Endothelial cell of umbilical vein (primary cell): ENCODE measurements at regions not wholly inside any gene's neighbourhood (a gene's known extent, or its start where the extent isn't known, plus 50 kb on each side); places are given as distances from the start of the nearest gene placed in this dataset.

Experiments
- BruUV-seq: library from RNA; stranded (reverse); fragments of 400-500 nt; replicated peaks from 2 replicates; lab custom pipeline; 2021; lab: Mats Ljungman, UMichigan
- CTCF ChIA-PET: fragments of 300-600, 350-600 bp; sonication (Branson Sonifier 250); formaldehyde crosslinking; loops from one replicate; lab custom pipeline; 2021; ENCODE audit warnings: antibody characterized with exemption, inconsistent platforms; lab: Charles Lee
- POLR2A ChIA-PET: fragments of 300-600, 350-600 bp; sonication (Branson Sonifier 250); formaldehyde crosslinking; loops from one replicate; lab custom pipeline; 2021; ENCODE audit warnings: antibody characterized with exemption, inconsistent platforms; lab: Charles Lee
- DNase-seq: peaks from one replicate; pipeline ENCODE4 v3.0.0-alpha.2; 2011; ENCODE audit warnings: low read depth, low spot score
- FAIRE-seq: peaks from 2 replicates; lab custom pipeline; 2011; peaks lifted over from hg19 to GRCh38; lab: Jason Lieb, UNC
- H2AFZ ChIP-seq: 2 replicates; pipeline ENCODE4 v1.6.0; 2012; ENCODE audit warnings: low read depth, low read length, control low read depth, inconsistent platforms
- H3K27ac ChIP-seq: 2 replicates; pipeline ENCODE4 v1.5.1; 2011; ENCODE audit warnings: low read depth, mild to moderate bottlenecking, control low read depth, low read length, moderate library complexity; ENCODE audit not compliant: insufficient read depth
- H3K27me3 ChIP-seq, 2 experiments: 2 replicates each; pipeline versions ENCODE4 v1.6.0 to v1.6.1; 2011; ENCODE audit warnings: low read length in 2 of 2, mixed read lengths in 1 of 2; ENCODE audit not compliant: control insufficient read depth in 2 of 2, insufficient read depth in 2 of 2
- H3K36me3 ChIP-seq, 2 experiments: 2 replicates in 1 of 2; 3 replicates in 1 of 2; pipeline ENCODE4 v1.5.1; 2011; ENCODE audit warnings: low read length in 2 of 2, mild to moderate bottlenecking in 1 of 2, moderate library complexity in 1 of 2; ENCODE audit not compliant: control insufficient read depth in 2 of 2, insufficient read depth in 2 of 2; ENCODE audit errors: extremely low read depth in 1 of 2
- H3K4me1 ChIP-seq: 3 replicates; pipeline ENCODE4 v1.5.1; 2011; ENCODE audit warnings: mild to moderate bottlenecking, low read length; ENCODE audit not compliant: control insufficient read depth, insufficient read depth; ENCODE audit errors: extremely low read depth
- H3K4me2 ChIP-seq: 2 replicates; pipeline ENCODE4 v1.6.1; 2011; ENCODE audit warnings: low read length, control low read depth, mixed read lengths; ENCODE audit not compliant: insufficient read depth
- H3K4me3 ChIP-seq, 3 experiments: fragments of 200-600 bp in 1 of 3; sonication (generic), shearing (Covaris generic) in 1 of 3; replicated peaks in 1 of 3; 2 replicates each; pipeline ENCODE4 v1.5.1; 2011 to 2016; ENCODE audit warnings: control low read depth in 3 of 3, low read length in 3 of 3, mild to moderate bottlenecking in 2 of 3, inconsistent platforms in 1 of 3, low read depth in 1 of 3, moderate library complexity in 1 of 3; ENCODE audit not compliant: insufficient read depth in 1 of 3
- H3K79me2 ChIP-seq: 2 replicates; pipeline ENCODE4 v1.6.0; 2012; ENCODE audit warnings: low read length, inconsistent platforms; ENCODE audit not compliant: control insufficient read depth, insufficient read depth
- H3K9ac ChIP-seq: replicated peaks from 2 replicates; pipeline ENCODE3; 2011; ENCODE audit warnings: low read length, control low read depth; ENCODE audit not compliant: insufficient read depth; ENCODE audit errors: extremely low read depth
- H3K9me1 ChIP-seq: replicated peaks from 3 replicates; pipeline ENCODE4 v1.6.0; 2011; ENCODE audit warnings: mild to moderate bottlenecking, low read length; ENCODE audit not compliant: control insufficient read depth, insufficient read depth; ENCODE audit errors: extremely low read depth
- H3K9me3 ChIP-seq: replicated peaks from 2 replicates; pipeline ENCODE4 v1.5.1; 2012; ENCODE audit warnings: low read length, inconsistent platforms; ENCODE audit not compliant: control insufficient read depth, insufficient read depth
- H4K20me1 ChIP-seq: replicated peaks from 2 replicates; pipeline ENCODE3; 2011; ENCODE audit warnings: mild to moderate bottlenecking, low read length; ENCODE audit not compliant: control insufficient read depth, insufficient read depth; ENCODE audit errors: extremely low read depth
- CTCF ChIP-seq, 2 donors: IDR thresholded peaks; 1 replicate in 1 of 2; 2 replicates in 1 of 2; pipeline ENCODE4 v1.5.1; 2011; ENCODE audit warnings: low read length in 2 of 2, mild to moderate bottlenecking in 2 of 2, moderate library complexity in 2 of 2, control low read depth in 1 of 2, inconsistent platforms in 1 of 2, low read depth in 1 of 2; ENCODE audit not compliant: insufficient read depth in 1 of 2; ENCODE audit errors: extremely low read depth in 1 of 2
- EZH2 ChIP-seq: IDR thresholded peaks from 2 replicates; pipeline ENCODE4 v1.6.1; 2012; ENCODE audit warnings: borderline replicate concordance, low read depth, mild to moderate bottlenecking, moderate library complexity, low read length, inconsistent platforms; ENCODE audit not compliant: severe bottlenecking
- FOS ChIP-seq: IDR thresholded peaks from 2 replicates; pipeline ENCODE4 v1.6.1; 2011; ENCODE audit warnings: mild to moderate bottlenecking, low read length, moderate library complexity, borderline replicate concordance; ENCODE audit not compliant: insufficient read depth
- GATA2 ChIP-seq: IDR thresholded peaks from 2 replicates; pipeline ENCODE4 v1.7.0; 2011; ENCODE audit warnings: low read depth, mild to moderate bottlenecking, moderate library complexity, mixed read lengths, low read length; ENCODE audit not compliant: insufficient read length, insufficient read depth
- JUN ChIP-seq: IDR thresholded peaks from 2 replicates; pipeline ENCODE4 v1.6.1; 2011; ENCODE audit warnings: borderline replicate concordance, low read depth; ENCODE audit not compliant: insufficient read length, insufficient read depth
- MAX ChIP-seq: IDR thresholded peaks from 2 replicates; pipeline ENCODE4 v1.6.1; 2011; ENCODE audit not compliant: insufficient read depth, insufficient read length
- MYC ChIP-seq: IDR thresholded peaks from one replicate; pipeline ENCODE4 v1.6.1; 2011; ENCODE audit warnings: mild to moderate bottlenecking, low read depth, low read length
- POLR2A ChIP-seq: IDR thresholded peaks from 2 replicates; pipeline ENCODE4 v1.6.1; 2012; ENCODE audit warnings: low read depth, mild to moderate bottlenecking, control low read depth, low read length
- POLR2AphosphoS5 ChIP-seq: IDR thresholded peaks from 2 replicates; pipeline ENCODE4 v1.6.1; 2012; ENCODE audit warnings: low read depth, mild to moderate bottlenecking, control low read depth, low read length, moderate library complexity; ENCODE audit not compliant: insufficient read depth
- dilution Hi-C: fragments of 300-500 bp; cut with MboI; formaldehyde crosslinking; loops from one replicate; pipeline ENCODE4 v1.15.0; 2019; ENCODE audit warnings: low sequenced_read_pairs; ENCODE audit not compliant: extremely low pct_ligation_motif_present
- intact Hi-C: fragments of 100-400 bp; cut with micrococcal nuclease; formaldehyde crosslinking; loops from one replicate; pipeline ENCODE4 v1.10.0; 2022

- no peaks in the 10 kb centered on the region for H4K20me1 ChIP-seq
- POLR2A ChIA-PET = no interaction called here
These were observed 250.2 kb upstream of the SLITRK1 start for GRCh38 chr13:84132491-84132890.

More at GRCh38 chr13:84132491-84132890, 250.2 kb upstream of the SLITRK1 start:
- no peak overlapping the region for H3K9ac ChIP-seq
- no TSS peak for BruUV-seq
- peaks cover 5% of the 10 kb centered on the region for H3K9me3 ChIP-seq
- no peak overlapping the region for H3K4me2 ChIP-seq
- dilution Hi-C loops (no loop called here), intact Hi-C loops (no loop called here)
- CTCF ChIA-PET = no interaction called here
- H3K79me2 ChIP-seq = no peaks in the 10 kb centered on the region
- H3K4me3 ChIP-seq = no peak overlapping the region
- no peaks in the 10 kb centered on the region for H3K27me3 ChIP-seq
- H3K4me1 ChIP-seq = no peaks in the 10 kb centered on the region
- no peaks in the 10 kb centered on the region for H3K9me1 ChIP-seq
- H3K36me3 ChIP-seq = no peaks in the 10 kb centered on the region
- TF ChIP-seq MYC = no peak
- TF ChIP-seq FOS = no peak
- TF ChIP-seq GATA2 = no peak
- no peak for TF ChIP-seq POLR2AphosphoS5
- no peak for TF ChIP-seq EZH2
- TF ChIP-seq POLR2A = no peak
- no peak for TF ChIP-seq JUN
- TF ChIP-seq CTCF (IDR thresholded peaks at IDR 0.05; ENCODE audit: extremely low read depth in 1 of 2, insufficient read depth in 1 of 2, low read depth in 1 of 2, low read length in 2 of 2) = no peak
- no peak for TF ChIP-seq MAX
- no peak overlapping the region for H2AFZ ChIP-seq
- H3K27ac ChIP-seq = no peak overlapping the region
- DNase-seq (no peak), FAIRE-seq (no peak)
